PC-3 (cell line): ENCODE measurements at regions not wholly inside any gene's neighbourhood (a gene's known extent, or its start where the extent isn't known, plus 50 kb on each side); places are given as distances from the start of the nearest gene placed in this dataset.

ENCODE experiments used
- EZH2 ChIP-seq: fragments of 300-600 bp; sonication (generic); IDR thresholded peaks from one replicate; pipeline ENCODE4 v1.6.1; 2017; ENCODE audit warnings: antibody characterized with exemption, mild to moderate bottlenecking, low read length; ENCODE audit not compliant: unreplicated experiment
- TF ChIP-seq, protein P1 (sequence below): fragments of 300-600 bp; sonication (generic); conservative IDR thresholded peaks from 2 replicates; pipeline ENCODE4 v1.5.1; 2017; ENCODE audit warnings: antibody characterized with exemption, low read depth, mild to moderate bottlenecking, low read length

DNA sequence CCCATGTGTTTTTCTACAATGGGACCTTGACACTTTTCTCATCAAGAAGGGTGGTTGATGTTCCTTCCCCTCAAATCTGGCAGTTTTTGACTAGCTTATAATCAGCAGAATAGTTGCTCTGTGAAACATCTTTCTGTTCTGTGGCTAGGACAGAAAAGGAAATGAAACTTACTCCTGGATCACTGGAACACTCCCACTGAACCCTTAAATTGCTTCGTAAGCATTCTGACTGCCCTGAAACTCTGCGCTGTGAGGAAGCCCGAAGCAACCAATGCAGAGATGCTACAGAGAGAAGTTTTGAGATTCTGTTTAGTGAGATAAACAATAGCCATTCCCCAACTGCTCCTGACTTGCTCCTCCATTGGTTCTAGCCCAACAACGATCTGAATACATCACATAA is 602.2 kb downstream of the CENPC start:
- TF ChIP-seq, protein P1, sequence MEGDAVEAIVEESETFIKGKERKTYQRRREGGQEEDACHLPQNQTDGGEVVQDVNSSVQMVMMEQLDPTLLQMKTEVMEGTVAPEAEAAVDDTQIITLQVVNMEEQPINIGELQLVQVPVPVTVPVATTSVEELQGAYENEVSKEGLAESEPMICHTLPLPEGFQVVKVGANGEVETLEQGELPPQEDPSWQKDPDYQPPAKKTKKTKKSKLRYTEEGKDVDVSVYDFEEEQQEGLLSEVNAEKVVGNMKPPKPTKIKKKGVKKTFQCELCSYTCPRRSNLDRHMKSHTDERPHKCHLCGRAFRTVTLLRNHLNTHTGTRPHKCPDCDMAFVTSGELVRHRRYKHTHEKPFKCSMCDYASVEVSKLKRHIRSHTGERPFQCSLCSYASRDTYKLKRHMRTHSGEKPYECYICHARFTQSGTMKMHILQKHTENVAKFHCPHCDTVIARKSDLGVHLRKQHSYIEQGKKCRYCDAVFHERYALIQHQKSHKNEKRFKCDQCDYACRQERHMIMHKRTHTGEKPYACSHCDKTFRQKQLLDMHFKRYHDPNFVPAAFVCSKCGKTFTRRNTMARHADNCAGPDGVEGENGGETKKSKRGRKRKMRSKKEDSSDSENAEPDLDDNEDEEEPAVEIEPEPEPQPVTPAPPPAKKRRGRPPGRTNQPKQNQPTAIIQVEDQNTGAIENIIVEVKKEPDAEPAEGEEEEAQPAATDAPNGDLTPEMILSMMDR, result no peak
- TF ChIP-seq EZH2, result no peak
